Thyroid gland (tissue), 4 donors: ENCODE measurements at regions not wholly inside any gene's neighbourhood (a gene's known extent, or its start where the extent isn't known, plus 50 kb on each side); places are given as distances from the start of the nearest gene placed in this dataset.

Experiments used
- DNase-seq, 2 donors: peaks; one replicate each; pipeline ENCODE4 v3.0.0-alpha.2; 2019
- H3K27ac ChIP-seq, 3 donors: fragments of 200-600 bp; sonication (generic); 1 replicate in 2 of 3; 2 replicates in 1 of 3; pipeline ENCODE4 v1.5.1; 2016 to 2019; ENCODE audit warnings: mild to moderate bottlenecking in 1 of 3, moderate library complexity in 1 of 3
- H3K27me3 ChIP-seq: fragments of 200-600 bp; sonication (generic); one replicate; pipeline ENCODE4 v1.5.1; 2019
- H3K36me3 ChIP-seq, 2 donors: fragments of 200-600 bp; sonication (generic); one replicate each; pipeline ENCODE4 v1.5.1; 2016 to 2019
- H3K4me1 ChIP-seq, 2 donors: fragments of 200-600 bp; sonication (generic); one replicate each; pipeline ENCODE4 v1.5.1; 2017 to 2019
- H3K4me3 ChIP-seq, 3 donors: fragments of 200-600 bp; sonication (generic); replicated peaks in 1 of 3; 1 replicate in 2 of 3; 2 replicates in 1 of 3; pipeline ENCODE4 v1.5.1; 2016; ENCODE audit warnings: mild to moderate bottlenecking in 1 of 3
- H3K9me3 ChIP-seq: fragments of 200-600 bp; sonication (generic); one replicate; pipeline ENCODE4 v1.5.1; 2017
- CTCF ChIP-seq, 6 experiments: fragments of 200-600 bp in 3 of 6; fragments of 450-650 bp in 3 of 6; sonication (generic) in 3 of 6; IDR thresholded peaks; one replicate each; pipeline ENCODE4 v1.5.1; 2016 to 2019; ENCODE audit warnings: antibody characterized with exemption in 6 of 6, mild to moderate bottlenecking in 2 of 6, inconsistent platforms in 1 of 6, moderate library complexity in 1 of 6
- POLR2A ChIP-seq, 2 donors: fragments of 450-650 bp; IDR thresholded peaks; one replicate each; pipeline ENCODE4 v1.6.1; 2017; ENCODE audit warnings: antibody characterized with exemption in 2 of 2, mild to moderate bottlenecking in 2 of 2, moderate library complexity in 1 of 2
- WGBS, 2 donors: methylation state at CpG; one replicate each; pipeline ENCODE4 v1.1.5; 2017; 5-methylcytosine and 5-hydroxymethylcytosine counted together
- intact Hi-C: fragments of 100-400 bp; cut with DNase I; formaldehyde crosslinking; loops from one replicate; pipeline ENCODE4 v1.15.1; 2023

GRCh38 chrY:8729971-8730370, 607.3 kb upstream of the TSPY4 start:
- no peaks in the 10 kb centered on the region for H3K27me3 ChIP-seq
- TF ChIP-seq CTCF (IDR thresholded peaks at IDR 0.05): no peak
- TF ChIP-seq POLR2A (IDR thresholded peaks at IDR 0.05): no peak
- no peak overlapping the region for H3K27ac ChIP-seq
- no peaks in the 10 kb centered on the region for H3K4me1 ChIP-seq
- WGBS, 2 donors: 56 to 68% methylated on average over 3 to 7 of the region's 9 CpGs
- no peak for DNase-seq
- H3K36me3 ChIP-seq: no peaks in the 10 kb centered on the region
- no peak overlapping the region for H3K4me3 ChIP-seq
- intact Hi-C loops: no loop called here
- H3K9me3 ChIP-seq: no peaks in the 10 kb centered on the region

- no peak for DNase-seq
- no peak overlapping the region for H3K4me3 ChIP-seq
- no peaks in the 10 kb centered on the region for H3K36me3 ChIP-seq
- intact Hi-C loops: no loop called here
- TF ChIP-seq POLR2A (IDR thresholded peaks at IDR 0.05) (no peak), CTCF (IDR thresholded peaks at IDR 0.05) (no peak)
- no peaks in the 10 kb centered on the region for H3K4me1 ChIP-seq
- no peaks in the 10 kb centered on the region for H3K9me3 ChIP-seq
- no peaks in the 10 kb centered on the region for H3K27me3 ChIP-seq
- 79 to 84% methylated on average over 20 to 21 of the region's 21 CpGs for WGBS, 2 donors
- H3K27ac ChIP-seq: no peak overlapping the region
Observed at GRCh38 chrY:8741343-8742069, 595.8 kb upstream of the TSPY4 start.

GRCh38 chrY:8764184-8764583, 573.1 kb upstream of the TSPY4 start:
- Histone ChIP-seq H3K4me3 (no peak overlapping the region), H3K9me3 (no peaks in the 10 kb centered on the region), H3K4me1 (no peaks in the 10 kb centered on the region), H3K27me3 (no peaks in the 10 kb centered on the region), H3K27ac (no peak overlapping the region), H3K36me3 (no peaks in the 10 kb centered on the region)
- DNase-seq: no peak
- intact Hi-C loops: no loop called here
- 49 to 58% methylated on average over 3 to 5 of the region's 7 CpGs for WGBS, 2 donors
- TF ChIP-seq CTCF (IDR thresholded peaks at IDR 0.05) (no peak), POLR2A (IDR thresholded peaks at IDR 0.05) (no peak)

GRCh38 chrY:8781184-8781890, 555.9 kb upstream of the TSPY4 start:
- no peak overlapping the region for H3K4me3 ChIP-seq
- H3K27ac ChIP-seq: no peak overlapping the region
- no peaks in the 10 kb centered on the region for H3K36me3 ChIP-seq
- H3K4me1 ChIP-seq: no peaks in the 10 kb centered on the region
- 77 to 87% methylated on average over 4 of the region's 4 CpGs for WGBS, 2 donors
- H3K9me3 ChIP-seq: no peaks in the 10 kb centered on the region
- intact Hi-C loops: no loop called here
- DNase-seq: no peak
- no peaks in the 10 kb centered on the region for H3K27me3 ChIP-seq
- TF ChIP-seq POLR2A (IDR thresholded peaks at IDR 0.05): no peak

GRCh38 chrY:8794561-8794960, 542.7 kb upstream of the TSPY4 start:
- Histone ChIP-seq H3K4me3 (no peak overlapping the region), H3K9me3 (no peaks in the 10 kb centered on the region), H3K27me3 (no peaks in the 10 kb centered on the region), H3K36me3 (no peaks in the 10 kb centered on the region), H3K4me1 (no peaks in the 10 kb centered on the region), H3K27ac (no peak overlapping the region)
- intact Hi-C loops: no loop called here
- DNase-seq: no peak
- no peak for TF ChIP-seq POLR2A (IDR thresholded peaks at IDR 0.05)
- no peak for TF ChIP-seq CTCF (IDR thresholded peaks at IDR 0.05)
- WGBS, 2 donors: 48 to 51% methylated on average over 2 of the region's 2 CpGs
